NCI-H1048 (cell line): ENCODE measurements at regions not wholly inside any gene's neighbourhood (a gene's known extent, or its start where the extent isn't known, plus 50 kb on each side); places are given as distances from the start of the nearest gene placed in this dataset.
"Not testable (repeated sequence)": the region's sequence is repeated elsewhere in the genome, so short reads cannot be mapped to it uniquely, and the experiment has no call there.

ENCODE experiments used
- DNase-seq: peaks from one replicate; lab custom pipeline; 2025; lab: John Stamatoyannopoulos, UW

- no peak for DNase-seq
Observed at GRCh38 chr21:27061770-27062169, 94.9 kb upstream of the ADAMTS5 start.

GRCh38 chr21:27060190-27060589 is 93.3 kb upstream of the ADAMTS5 start:
- DNase-seq: no peak

GRCh38 chr21:27058673-27059605 is 92.1 kb upstream of the ADAMTS5 start:
- DNase-seq: no peak

GRCh38 chr21:27057997-27058396 is 91.1 kb upstream of the ADAMTS5 start:
- DNase-seq: no peak

GRCh38 chr21:27047658-27048314 is 80.9 kb upstream of the ADAMTS5 start:
- no peak for DNase-seq

GRCh38 chr21:27047283-27047657 is 80.4 kb upstream of the ADAMTS5 start:
- DNase-seq: no peak

- DNase-seq: no peak
Observed at GRCh38 chr21:27045281-27045985, 78.5 kb upstream of the ADAMTS5 start.

- no peak for DNase-seq
Observed at GRCh38 chr21:27043377-27043776, 76.5 kb upstream of the ADAMTS5 start.

- DNase-seq: no peak
Observed at GRCh38 chr21:27040738-27041469, 74.0 kb upstream of the ADAMTS5 start.

GRCh38 chr21:27036736-27037301 is 69.9 kb upstream of the ADAMTS5 start:
- DNase-seq: no peak

- no peak for DNase-seq
Observed at GRCh38 chr21:27035791-27036190, 68.9 kb upstream of the ADAMTS5 start.

- no peak for DNase-seq
Observed at GRCh38 chr21:27034796-27035195, 67.9 kb upstream of the ADAMTS5 start.

- DNase-seq: no peak
Observed at GRCh38 chr21:27033471-27033870, 66.6 kb upstream of the ADAMTS5 start.

- DNase-seq: no peak
Observed at GRCh38 chr21:27026501-27026900, 59.6 kb upstream of the ADAMTS5 start.

- not testable (repeated sequence) for DNase-seq
Observed at GRCh38 chr21:27025708-27026107, 58.8 kb upstream of the ADAMTS5 start.

GRCh38 chr21:27024971-27025370 is 58.1 kb upstream of the ADAMTS5 start:
- DNase-seq: no peak

- no peak for DNase-seq
Observed at GRCh38 chr21:27024301-27024700, 57.4 kb upstream of the ADAMTS5 start.

- no peak for DNase-seq
Observed at GRCh38 chr21:27023186-27023585, 56.3 kb upstream of the ADAMTS5 start.

- no peak for DNase-seq
Observed at GRCh38 chr21:27021801-27022200, 54.9 kb upstream of the ADAMTS5 start.

GRCh38 chr21:27021046-27021445 is 54.2 kb upstream of the ADAMTS5 start:
- no peak for DNase-seq

GRCh38 chr21:27017246-27017645 is 50.4 kb upstream of the ADAMTS5 start:
- DNase-seq: no peak
